WTC11 (cell line): ENCODE measurements at regions not wholly inside any gene's neighbourhood (a gene's known extent, or its start where the extent isn't known, plus 50 kb on each side); places are given as distances from the start of the nearest gene placed in this dataset.

Experiments
- ATAC-seq: fragments of 200-7000 bp; cut with Tn5 transposase; 2 replicates; pipeline ENCODE4 v1.10.0; 2021; ENCODE audit warnings: mild to moderate bottlenecking, moderate library complexity
- CTCF ChIA-PET: fragments of 300-600 bp; sonication (Branson Sonifier 250); formaldehyde crosslinking; loops from one replicate; lab custom pipeline; 2021; ENCODE audit warnings: antibody characterized with exemption; lab: Charles Lee
- POLR2A ChIA-PET: fragments of 350-600 bp; sonication (Branson Sonifier 250); formaldehyde crosslinking; loops from one replicate; lab custom pipeline; 2021; ENCODE audit warnings: antibody characterized with exemption; lab: Charles Lee
- DNase-seq: peaks from one replicate; pipeline ENCODE4 v3.0.0; 2021; ENCODE audit warnings: low spot score
- H3K27ac Mint-ChIP-seq: 2 replicates; pipeline ENCODE4 v1.8.0; 2021; ENCODE audit warnings: mixed read lengths
- H3K27me3 Mint-ChIP-seq: 2 replicates; pipeline ENCODE4 v1.8.0; 2021; ENCODE audit warnings: low read depth, mild to moderate bottlenecking, moderate library complexity, mixed read lengths
- H3K36me3 Mint-ChIP-seq: 2 replicates; pipeline ENCODE4 v1.8.0; 2021; ENCODE audit warnings: mixed read lengths
- H3K4me1 Mint-ChIP-seq: 2 replicates; pipeline ENCODE4 v1.8.0; 2022; ENCODE audit warnings: mixed read lengths
- H3K4me3 Mint-ChIP-seq: 2 replicates; pipeline ENCODE4 v1.8.0; 2021; ENCODE audit warnings: mild to moderate bottlenecking, moderate library complexity, mixed read lengths
- H3K9me3 Mint-ChIP-seq: 2 replicates; pipeline ENCODE4 v1.8.0; 2021; ENCODE audit warnings: mixed read lengths
- ARID4B ChIP-seq: sonication (generic); formaldehyde crosslinking; IDR thresholded peaks from 2 replicates; pipeline ENCODE4 v1.8.0; 2023; ENCODE audit warnings: missing genetic modification reagents, mild to moderate bottlenecking, borderline replicate concordance
- ATF1 ChIP-seq: sonication (generic); formaldehyde crosslinking; IDR thresholded peaks from 2 replicates; pipeline ENCODE4 v1.8.1; 2023; ENCODE audit warnings: mild to moderate bottlenecking, moderate library complexity, missing genetic modification reagents
- ELF4 ChIP-seq: sonication (generic); formaldehyde crosslinking; IDR thresholded peaks from 2 replicates; pipeline ENCODE4 v1.8.1; 2022; ENCODE audit warnings: low read depth, mild to moderate bottlenecking, moderate library complexity, missing genetic modification reagents
- EMX1 ChIP-seq: fragments of 250-450 bp; sonication (Bioruptor Pico); IDR thresholded peaks from 2 replicates; pipeline ENCODE4 v1.8.0; 2021; ENCODE audit warnings: mild to moderate bottlenecking
- JUN ChIP-seq: sonication (generic); formaldehyde crosslinking; IDR thresholded peaks from 2 replicates; pipeline ENCODE4 v1.8.0; 2023; ENCODE audit warnings: mild to moderate bottlenecking, missing genetic modification reagents
- MLX ChIP-seq: sonication (generic); formaldehyde crosslinking; IDR thresholded peaks from 2 replicates; pipeline ENCODE4 v1.8.1; 2023; ENCODE audit warnings: mild to moderate bottlenecking, missing genetic modification reagents, moderate library complexity
- MXD4 ChIP-seq: fragments of 250-450 bp; sonication (Bioruptor Pico); IDR thresholded peaks from 2 replicates; pipeline ENCODE4 v1.8.0; 2021; ENCODE audit warnings: mild to moderate bottlenecking, moderate library complexity, borderline replicate concordance
- NFATC4 ChIP-seq: fragments of 250-450 bp; sonication (Bioruptor Pico); IDR thresholded peaks from 2 replicates; pipeline ENCODE4 v1.9.0; 2021; ENCODE audit warnings: mild to moderate bottlenecking
- NR3C1 ChIP-seq: sonication (generic); formaldehyde crosslinking; conservative IDR thresholded peaks from 2 replicates; pipeline ENCODE4 v1.8.1; 2023; ENCODE audit warnings: low read depth, mild to moderate bottlenecking, missing genetic modification reagents
- RORB ChIP-seq: fragments of 250-450 bp; sonication (Bioruptor Pico); IDR thresholded peaks from 2 replicates; pipeline ENCODE4 v1.9.0; 2021; ENCODE audit warnings: mild to moderate bottlenecking
- ZBTB21 ChIP-seq: sonication (generic); formaldehyde crosslinking; IDR thresholded peaks from 2 replicates; pipeline ENCODE4 v1.8.1; 2023; ENCODE audit warnings: mild to moderate bottlenecking, missing genetic modification reagents, borderline replicate concordance
- ZNF263 ChIP-seq: sonication (generic); formaldehyde crosslinking; IDR thresholded peaks from 2 replicates; pipeline ENCODE4 v1.8.1; 2022; ENCODE audit warnings: low read depth, mild to moderate bottlenecking, moderate library complexity, missing genetic modification reagents
- ZNF396 ChIP-seq: fragments of 250-450 bp; sonication (Bioruptor Pico); IDR thresholded peaks from 2 replicates; pipeline ENCODE4 v1.8.0; 2021; ENCODE audit warnings: mild to moderate bottlenecking, moderate library complexity, borderline replicate concordance
- TF ChIP-seq, protein P1 (sequence below): sonication (generic); formaldehyde crosslinking; IDR thresholded peaks from 2 replicates; pipeline ENCODE4 v1.8.1; 2022; ENCODE audit warnings: mild to moderate bottlenecking, missing genetic modification reagents, moderate library complexity, borderline replicate concordance
- TF ChIP-seq, protein P2 (sequence below): sonication (generic); formaldehyde crosslinking; IDR thresholded peaks from 2 replicates; pipeline ENCODE4 v1.8.1; 2022; ENCODE audit warnings: low read depth, missing genetic modification reagents, borderline replicate concordance
- TF ChIP-seq, protein P3 (sequence below): fragments of 250-450 bp; sonication (Bioruptor Pico); IDR thresholded peaks from 2 replicates; pipeline ENCODE4 v1.8.0; 2021; ENCODE audit warnings: mild to moderate bottlenecking
- TF ChIP-seq, protein P4 (sequence below): sonication (generic); formaldehyde crosslinking; IDR thresholded peaks from 2 replicates; pipeline ENCODE4 v1.8.0; 2023; ENCODE audit warnings: missing genetic modification reagents
- TF ChIP-seq, protein P5 (sequence below): sonication (generic); formaldehyde crosslinking; IDR thresholded peaks from 2 replicates; pipeline ENCODE4 v1.8.1; 2023; ENCODE audit warnings: mild to moderate bottlenecking, missing genetic modification reagents, moderate library complexity

GRCh38 chr2:71757351-71757750 lies 304.0 kb downstream of the DYSF start (continued):
- no peak for TF ChIP-seq ARID4B (CRISPR knock-in tag)
- no peak for TF ChIP-seq ZBTB21 (CRISPR knock-in tag)
- TF ChIP-seq MLX (CRISPR knock-in tag), result no peak
- no peak for TF ChIP-seq MXD4 (CRISPR knock-in tag)

- peaks cover 3% of the 10 kb centered on the region; the same call in 1 of the 2 replicates for H3K36me3 Mint-ChIP-seq
- H3K27me3 Mint-ChIP-seq, result no peaks in the 10 kb centered on the region
- no peak overlapping the region for H3K27ac Mint-ChIP-seq
- no peak overlapping the region for H3K4me3 Mint-ChIP-seq
- TF ChIP-seq, protein P1, sequence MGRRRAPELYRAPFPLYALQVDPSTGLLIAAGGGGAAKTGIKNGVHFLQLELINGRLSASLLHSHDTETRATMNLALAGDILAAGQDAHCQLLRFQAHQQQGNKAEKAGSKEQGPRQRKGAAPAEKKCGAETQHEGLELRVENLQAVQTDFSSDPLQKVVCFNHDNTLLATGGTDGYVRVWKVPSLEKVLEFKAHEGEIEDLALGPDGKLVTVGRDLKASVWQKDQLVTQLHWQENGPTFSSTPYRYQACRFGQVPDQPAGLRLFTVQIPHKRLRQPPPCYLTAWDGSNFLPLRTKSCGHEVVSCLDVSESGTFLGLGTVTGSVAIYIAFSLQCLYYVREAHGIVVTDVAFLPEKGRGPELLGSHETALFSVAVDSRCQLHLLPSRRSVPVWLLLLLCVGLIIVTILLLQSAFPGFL, result no peak
- no peak for TF ChIP-seq RORB (CRISPR knock-in tag)
- TF ChIP-seq, protein P2, sequence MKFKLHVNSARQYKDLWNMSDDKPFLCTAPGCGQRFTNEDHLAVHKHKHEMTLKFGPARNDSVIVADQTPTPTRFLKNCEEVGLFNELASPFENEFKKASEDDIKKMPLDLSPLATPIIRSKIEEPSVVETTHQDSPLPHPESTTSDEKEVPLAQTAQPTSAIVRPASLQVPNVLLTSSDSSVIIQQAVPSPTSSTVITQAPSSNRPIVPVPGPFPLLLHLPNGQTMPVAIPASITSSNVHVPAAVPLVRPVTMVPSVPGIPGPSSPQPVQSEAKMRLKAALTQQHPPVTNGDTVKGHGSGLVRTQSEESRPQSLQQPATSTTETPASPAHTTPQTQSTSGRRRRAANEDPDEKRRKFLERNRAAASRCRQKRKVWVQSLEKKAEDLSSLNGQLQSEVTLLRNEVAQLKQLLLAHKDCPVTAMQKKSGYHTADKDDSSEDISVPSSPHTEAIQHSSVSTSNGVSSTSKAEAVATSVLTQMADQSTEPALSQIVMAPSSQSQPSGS, result no peak
- TF ChIP-seq, protein P3, sequence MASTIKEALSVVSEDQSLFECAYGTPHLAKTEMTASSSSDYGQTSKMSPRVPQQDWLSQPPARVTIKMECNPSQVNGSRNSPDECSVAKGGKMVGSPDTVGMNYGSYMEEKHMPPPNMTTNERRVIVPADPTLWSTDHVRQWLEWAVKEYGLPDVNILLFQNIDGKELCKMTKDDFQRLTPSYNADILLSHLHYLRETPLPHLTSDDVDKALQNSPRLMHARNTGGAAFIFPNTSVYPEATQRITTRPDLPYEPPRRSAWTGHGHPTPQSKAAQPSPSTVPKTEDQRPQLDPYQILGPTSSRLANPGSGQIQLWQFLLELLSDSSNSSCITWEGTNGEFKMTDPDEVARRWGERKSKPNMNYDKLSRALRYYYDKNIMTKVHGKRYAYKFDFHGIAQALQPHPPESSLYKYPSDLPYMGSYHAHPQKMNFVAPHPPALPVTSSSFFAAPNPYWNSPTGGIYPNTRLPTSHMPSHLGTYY (CRISPR knock-in tag), result no peak
- TF ChIP-seq ATF1 (CRISPR knock-in tag), result no peak
- TF ChIP-seq NR3C1 (CRISPR knock-in tag), result no peak
- no peak for TF ChIP-seq JUN
- no peak for TF ChIP-seq EMX1 (CRISPR knock-in tag)
- TF ChIP-seq ZNF396, result no peak
- TF ChIP-seq ELF4 (CRISPR knock-in tag), result no peak
- TF ChIP-seq, protein P4, sequence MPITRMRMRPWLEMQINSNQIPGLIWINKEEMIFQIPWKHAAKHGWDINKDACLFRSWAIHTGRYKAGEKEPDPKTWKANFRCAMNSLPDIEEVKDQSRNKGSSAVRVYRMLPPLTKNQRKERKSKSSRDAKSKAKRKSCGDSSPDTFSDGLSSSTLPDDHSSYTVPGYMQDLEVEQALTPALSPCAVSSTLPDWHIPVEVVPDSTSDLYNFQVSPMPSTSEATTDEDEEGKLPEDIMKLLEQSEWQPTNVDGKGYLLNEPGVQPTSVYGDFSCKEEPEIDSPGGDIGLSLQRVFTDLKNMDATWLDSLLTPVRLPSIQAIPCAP (CRISPR knock-in tag), result no peak
- TF ChIP-seq NFATC4 (CRISPR knock-in tag), result no peak
- TF ChIP-seq, protein P5, sequence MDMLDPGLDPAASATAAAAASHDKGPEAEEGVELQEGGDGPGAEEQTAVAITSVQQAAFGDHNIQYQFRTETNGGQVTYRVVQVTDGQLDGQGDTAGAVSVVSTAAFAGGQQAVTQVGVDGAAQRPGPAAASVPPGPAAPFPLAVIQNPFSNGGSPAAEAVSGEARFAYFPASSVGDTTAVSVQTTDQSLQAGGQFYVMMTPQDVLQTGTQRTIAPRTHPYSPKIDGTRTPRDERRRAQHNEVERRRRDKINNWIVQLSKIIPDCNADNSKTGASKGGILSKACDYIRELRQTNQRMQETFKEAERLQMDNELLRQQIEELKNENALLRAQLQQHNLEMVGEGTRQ, result no peak
- TF ChIP-seq ZNF263 (CRISPR knock-in tag), result no peak
- TF ChIP-seq MXD4 (CRISPR knock-in tag), result no peak
- ChIA-PET CTCF (interaction anchor here (0.9 kb wide), 1 partner anchor 40 kb away, joined by 3 read pairs; no protein-coding TSS in a partner anchor), POLR2A (no interaction called here)
- ATAC-seq (no peak; the same call in 1 of the 2 replicates), DNase-seq (no peak)
- H3K4me1 Mint-ChIP-seq, result peaks cover 20% of the 10 kb centered on the region
- H3K9me3 Mint-ChIP-seq, result peaks cover 11% of the 10 kb centered on the region
Measured at GRCh38 chr2:71756280-71756906, 303.0 kb downstream of the DYSF start.
